HL-60 (cell line): ENCODE measurements at regions not wholly inside any gene's neighbourhood (a gene's known extent, or its start where the extent isn't known, plus 50 kb on each side); places are given as distances from the start of the nearest gene placed in this dataset.

Experiments
- DNase-seq, 2 experiments: peaks; one replicate each; pipeline ENCODE4 v3.0.0-alpha.2; 2010 to 2020; ENCODE audit warnings: low read depth in 1 of 2, low spot score in 1 of 2
- H3K27ac ChIP-seq: fragments of 250-450 bp; sonication (Bioruptor Pico); replicated peaks from 2 replicates; pipeline ENCODE4 v1.5.1; 2020; ENCODE audit warnings: mild to moderate bottlenecking, moderate library complexity
- H3K27me3 ChIP-seq: fragments of 250-450 bp; sonication (Bioruptor Pico); 2 replicates; pipeline ENCODE4 v1.5.1; 2021; ENCODE audit warnings: mild to moderate bottlenecking, moderate library complexity; ENCODE audit not compliant: insufficient read depth, poor library complexity, severe bottlenecking
- H3K4me3 ChIP-seq: replicated peaks from 2 replicates; pipeline ENCODE4 v1.5.1; 2011; ENCODE audit warnings: mild to moderate bottlenecking, control low read depth, low read length; ENCODE audit not compliant: insufficient read depth
- CTCF ChIP-seq: IDR thresholded peaks from one replicate; pipeline ENCODE4 v1.5.1; 2011; ENCODE audit warnings: low read length, control low read depth, inconsistent platforms; ENCODE audit not compliant: insufficient read depth
- GABPA ChIP-seq: IDR thresholded peaks from 2 replicates; pipeline ENCODE4 v1.6.1; 2012; ENCODE audit warnings: low read depth
- POLR2AphosphoS5 ChIP-seq: IDR thresholded peaks from 2 replicates; pipeline ENCODE4 v1.6.1; 2012; ENCODE audit warnings: low read depth
- REST ChIP-seq: IDR thresholded peaks from 2 replicates; pipeline ENCODE4 v1.6.1; 2012; ENCODE audit warnings: low read depth; ENCODE audit not compliant: insufficient replicate concordance
- SPI1 ChIP-seq: IDR thresholded peaks from 2 replicates; pipeline ENCODE4 v1.6.1; 2012; ENCODE audit warnings: low read depth, mild to moderate bottlenecking, borderline replicate concordance

GRCh38 chr9:16031971-16032370, 479.1 kb downstream of the CCDC171 start:
- no peak overlapping the region for H3K4me3 ChIP-seq
- no peak overlapping the region for H3K27ac ChIP-seq
- no peak for DNase-seq
- TF ChIP-seq SPI1 = no peak
- no peaks in the 10 kb centered on the region for H3K27me3 ChIP-seq

GRCh38 chr9:16032799-16033198, 480.0 kb downstream of the CCDC171 start:
- DNase-seq = no peak
- H3K27me3 ChIP-seq = no peaks in the 10 kb centered on the region
- no peak overlapping the region for H3K27ac ChIP-seq
- no peak overlapping the region for H3K4me3 ChIP-seq
- no peak for TF ChIP-seq CTCF
- TF ChIP-seq REST = no peak
- no peak for TF ChIP-seq POLR2AphosphoS5
- TF ChIP-seq GABPA = no peak
- no peak for TF ChIP-seq SPI1

- no peak overlapping the region for H3K4me3 ChIP-seq
- no peak overlapping the region for H3K27ac ChIP-seq
- H3K27me3 ChIP-seq = no peaks in the 10 kb centered on the region
- no peak for DNase-seq
- TF ChIP-seq CTCF (no peak), REST (no peak), SPI1 (no peak), GABPA (no peak), POLR2AphosphoS5 (no peak)
Observed at GRCh38 chr9:16033253-16033652, 480.4 kb downstream of the CCDC171 start.

DNA sequence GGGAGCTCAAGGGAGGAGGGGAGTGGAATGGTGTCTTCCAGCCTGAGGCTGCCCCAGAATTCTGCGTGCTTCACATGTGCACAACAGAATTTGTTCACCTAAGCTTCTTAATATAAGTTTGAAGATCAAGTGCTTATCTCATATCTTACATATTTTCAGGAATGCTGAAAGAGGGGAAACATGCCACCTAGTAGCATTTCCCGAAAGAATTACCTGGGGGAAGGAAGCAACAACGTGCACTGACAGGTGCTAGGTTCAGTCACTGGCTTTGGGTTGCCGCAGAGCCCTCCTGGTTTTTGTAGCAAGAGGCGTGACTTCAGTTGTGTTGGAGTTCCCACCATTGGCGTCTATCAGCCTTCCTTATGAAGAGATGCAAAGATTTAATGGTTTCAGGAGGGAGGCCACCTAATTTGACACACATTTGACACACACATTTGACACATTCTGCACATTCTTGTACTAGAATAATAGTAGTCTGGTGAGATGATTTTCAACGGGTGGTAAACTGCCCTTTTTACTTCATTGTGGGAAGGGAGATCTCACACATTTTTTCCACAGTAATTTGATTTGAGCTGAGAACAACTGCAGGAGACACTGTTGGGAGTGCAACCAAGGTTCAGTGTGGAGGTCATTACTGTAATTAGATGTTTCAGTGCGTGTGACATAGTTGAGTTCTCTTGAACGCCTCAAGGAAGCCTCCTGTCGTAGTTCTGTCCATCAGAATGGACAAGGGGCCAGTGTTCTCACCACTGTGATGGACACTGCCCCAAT, 481.3 kb downstream of the CCDC171 start:
- Histone ChIP-seq H3K27me3 (no peaks in the 10 kb centered on the region), H3K4me3 (no peak overlapping the region), H3K27ac (no peak overlapping the region)
- no peak for DNase-seq
- no peak for TF ChIP-seq GABPA
- no peak for TF ChIP-seq POLR2AphosphoS5
- TF ChIP-seq REST = no peak
- TF ChIP-seq CTCF = no peak
- no peak for TF ChIP-seq SPI1
